Stimulated activated CD4-positive, alpha-beta T cell treated with anti-CD3 and anti-CD28 coated beads, Interleukin-1b, Interleukin-23, amount 100 ng/mL, for 4 hours (primary cell): ENCODE measurements at regions not wholly inside any gene's neighbourhood (a gene's known extent, or its start where the extent isn't known, plus 50 kb on each side); places are given as distances from the start of the nearest gene placed in this dataset.
"Not testable (repeated sequence)": the region's sequence is repeated elsewhere in the genome, so short reads cannot be mapped to it uniquely, and the experiment has no call there.

ENCODE experiments used
- DNase-seq, 2 donors: peaks; one replicate each; pipeline ENCODE4 v3.0.0-alpha.2; 2020; ENCODE audit warnings: low read depth in 2 of 2

GRCh38 chr1:196160066-196160795 lies 448.0 kb downstream of the KCNT2 start:
- no peak for DNase-seq

DNA sequence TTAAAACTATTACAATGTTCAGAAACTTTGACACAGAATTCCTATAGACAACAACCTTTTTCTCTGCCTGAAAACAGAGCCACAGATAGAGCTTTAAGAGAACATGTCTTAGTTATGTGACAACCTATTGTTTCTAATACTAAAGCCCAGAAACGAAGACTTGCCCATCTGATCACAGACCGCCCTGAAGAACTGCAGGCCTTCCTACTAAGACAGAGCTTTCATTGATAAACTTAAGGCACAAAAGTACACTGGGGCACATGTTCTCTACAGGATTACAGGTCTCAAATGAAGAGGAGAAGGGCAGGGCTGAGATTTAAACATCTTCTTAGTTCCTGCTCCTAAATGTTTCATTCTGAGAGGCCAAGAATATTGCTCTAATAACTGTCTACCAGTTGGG lies 452.7 kb downstream of the KCNT2 start:
- no peak for DNase-seq

GRCh38 chr1:196152975-196153374 lies 455.3 kb downstream of the KCNT2 start:
- DNase-seq, result no peak

GRCh38 chr1:196152086-196152485 lies 456.2 kb downstream of the KCNT2 start:
- DNase-seq, result no peak

DNA sequence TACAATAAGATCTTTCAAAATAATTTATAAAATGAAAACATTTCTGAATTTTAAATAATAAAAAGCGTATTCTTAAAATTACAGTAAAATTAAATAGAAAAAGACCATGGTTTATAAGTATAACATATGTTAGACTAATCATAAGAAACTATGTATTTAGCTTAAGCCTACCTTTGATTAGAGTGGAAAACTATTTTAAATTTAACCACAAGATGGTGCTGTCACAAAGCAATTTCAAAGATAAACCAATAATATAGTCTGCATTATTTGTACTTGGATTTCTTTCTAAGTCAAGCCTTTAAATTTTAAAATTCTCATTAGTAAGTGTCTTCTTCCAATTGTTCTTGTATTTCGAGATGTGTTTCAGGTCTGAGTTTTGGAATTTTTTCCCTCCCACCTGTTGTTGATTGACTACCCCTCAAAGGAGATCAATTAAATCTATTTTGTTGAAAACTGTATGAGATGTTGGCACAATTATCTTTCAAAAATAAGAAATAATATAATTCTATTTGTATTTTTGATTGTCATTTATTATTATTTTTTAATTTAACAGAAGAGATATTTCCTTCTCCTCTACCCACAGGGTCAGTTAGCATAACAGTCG lies 459.8 kb downstream of the KCNT2 start:
- no peak for DNase-seq

- DNase-seq, result no peak
These were observed 460.7 kb downstream of the KCNT2 start for GRCh38 chr1:196147530-196147929.

- DNase-seq, result not testable (repeated sequence)
These were observed 463.1 kb downstream of the KCNT2 start for GRCh38 chr1:196145151-196145550.

DNA sequence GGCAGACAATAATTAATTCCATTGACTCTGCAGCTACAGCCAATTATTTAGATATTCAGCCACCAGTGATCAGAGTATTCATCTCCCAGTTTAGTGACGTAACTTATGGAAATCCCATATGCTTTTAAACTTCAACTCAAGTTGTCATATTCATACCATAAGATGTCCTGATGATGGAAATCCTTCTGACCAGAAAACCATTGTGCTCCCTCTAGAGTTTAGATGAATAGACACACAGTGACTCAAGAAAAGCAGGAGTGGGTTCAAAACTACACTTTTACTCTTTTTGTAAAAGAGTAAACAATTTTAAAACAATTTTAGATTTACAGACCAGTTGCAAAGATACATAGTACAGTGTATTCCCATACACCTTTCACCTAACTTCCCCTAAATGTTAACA lies 463.7 kb downstream of the KCNT2 start:
- DNase-seq, result no peak

DNA sequence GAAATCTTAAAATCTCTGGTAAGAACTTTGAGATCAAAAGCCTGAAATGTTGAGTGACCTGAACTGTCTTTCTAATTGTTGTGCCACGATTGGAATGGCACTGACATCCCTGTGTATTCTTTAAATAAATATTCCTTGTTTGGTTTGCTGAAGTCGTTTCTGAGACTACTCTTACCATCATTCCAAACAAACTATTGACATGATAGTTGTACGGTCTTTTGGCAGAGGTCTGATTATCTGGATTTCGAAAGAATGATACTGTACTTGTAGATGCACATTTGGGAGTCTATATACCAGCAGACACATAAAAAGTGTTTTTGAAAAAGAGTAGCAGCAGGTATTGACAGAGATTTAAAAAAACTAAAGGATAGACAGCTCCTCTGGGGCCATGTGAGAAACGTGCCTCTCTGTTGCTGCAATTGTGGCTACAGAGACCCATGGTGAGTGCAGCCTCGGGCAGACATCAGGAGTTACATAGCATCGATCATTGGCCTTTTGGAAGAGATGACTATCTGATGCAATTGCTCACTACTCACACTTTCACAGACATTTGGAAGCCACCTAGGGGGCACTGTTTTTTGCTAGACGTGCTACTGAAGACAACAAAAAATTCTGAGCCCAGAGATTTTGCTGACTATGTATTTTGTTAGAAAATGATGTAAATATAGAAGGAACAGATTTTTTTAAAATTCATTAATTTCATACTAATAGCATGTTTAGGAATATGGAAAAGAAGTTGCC lies 464.5 kb downstream of the KCNT2 start:
- no peak for DNase-seq

- DNase-seq, result no peak
These were observed 466.1 kb downstream of the KCNT2 start for GRCh38 chr1:196142111-196142640.

DNA sequence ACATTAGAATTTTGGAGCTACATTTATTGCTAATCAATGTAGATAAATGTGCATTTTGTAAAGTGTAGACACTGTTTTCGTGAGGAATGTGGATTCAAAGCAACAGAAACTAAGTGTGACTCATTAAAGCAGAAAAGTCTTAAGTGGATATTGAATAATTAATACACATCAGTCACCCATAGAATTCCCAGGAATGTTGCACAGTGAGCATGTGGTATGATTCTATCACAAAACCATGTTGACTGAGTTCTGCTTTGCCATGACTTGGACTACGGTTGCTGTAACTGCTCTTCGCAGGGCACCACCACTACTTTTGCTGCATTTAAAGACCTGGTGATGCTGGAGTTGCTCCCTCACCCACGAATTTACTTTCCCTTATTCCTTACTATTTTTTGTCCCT lies 471.8 kb downstream of the KCNT2 start:
- DNase-seq, result no peak

DNA sequence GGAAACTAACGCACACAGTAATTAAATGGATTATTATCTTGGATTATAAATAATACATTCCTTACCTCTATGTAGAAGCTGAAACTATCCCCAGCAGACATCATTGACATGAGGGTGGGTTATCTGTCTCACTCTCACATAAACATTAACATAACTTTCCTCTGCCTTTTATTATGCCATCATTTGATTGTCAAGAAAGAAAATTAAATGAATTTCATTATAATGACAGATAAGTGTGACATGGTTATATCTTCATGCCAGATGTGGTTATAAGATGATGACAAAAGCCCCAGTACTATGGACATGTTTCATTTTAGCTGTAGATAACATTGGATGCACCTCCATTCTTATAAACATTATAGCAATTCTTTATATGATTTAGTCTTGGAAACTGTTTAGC lies 476.5 kb downstream of the KCNT2 start:
- no peak for DNase-seq

- DNase-seq, result no peak
These were observed 479.4 kb downstream of the KCNT2 start for GRCh38 chr1:196128835-196129234.

DNA sequence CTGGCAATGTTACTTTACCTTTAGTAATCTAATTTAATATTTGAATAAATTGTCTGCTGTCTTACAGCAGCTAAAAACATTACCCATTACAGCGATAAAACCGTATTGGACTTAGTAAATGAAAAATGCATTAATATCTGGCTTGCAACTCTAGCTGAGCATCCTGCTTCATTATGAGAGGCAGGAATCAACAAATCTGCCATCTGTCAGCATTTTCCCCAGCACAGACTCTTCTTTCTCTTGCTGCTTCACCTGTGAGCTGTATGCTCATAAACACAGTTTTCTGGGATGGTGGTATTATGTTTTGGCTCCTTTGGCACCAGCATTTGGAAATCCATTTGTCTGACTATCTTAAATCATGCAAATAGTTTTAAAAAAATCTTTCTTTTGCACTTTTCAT lies 487.1 kb downstream of the KCNT2 start:
- no peak for DNase-seq

DNA sequence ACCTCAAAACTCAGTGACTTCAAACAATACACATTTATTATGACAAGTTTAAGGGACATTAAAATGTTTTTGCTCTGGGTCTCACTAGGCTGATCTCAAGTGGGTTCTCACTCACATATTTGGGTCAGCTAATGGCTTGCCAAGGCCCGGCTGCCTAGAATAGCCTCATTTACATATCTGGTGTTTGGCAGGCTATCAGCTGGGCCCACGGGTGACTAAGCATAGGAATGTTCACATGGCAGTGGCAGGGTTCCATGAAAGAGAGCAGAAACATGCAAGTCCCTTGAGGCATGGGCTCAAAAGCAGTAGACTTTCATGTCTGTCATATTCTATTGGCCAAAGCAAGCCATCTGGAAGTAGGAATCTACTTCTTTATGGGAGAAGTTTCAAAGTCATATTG lies 492.6 kb downstream of the KCNT2 start:
- no peak for DNase-seq

DNA sequence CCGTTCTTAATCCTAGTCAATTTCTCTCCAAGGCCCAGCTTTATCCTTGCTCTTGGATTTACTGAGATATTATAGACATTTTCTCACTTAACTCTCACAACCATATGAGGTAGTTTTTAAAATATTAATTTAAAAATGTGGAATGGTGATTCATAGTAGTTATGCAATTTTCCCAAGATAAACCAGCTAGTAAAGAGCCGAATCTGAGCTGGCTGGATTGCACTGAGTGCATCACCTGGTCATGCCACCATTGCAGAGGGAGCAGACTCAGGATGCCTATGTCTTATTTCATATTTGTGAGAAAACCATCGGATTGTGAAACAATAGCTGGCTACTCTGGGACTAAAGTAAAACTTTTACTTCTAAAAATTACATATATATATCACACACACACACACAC lies 494.0 kb downstream of the KCNT2 start:
- no peak for DNase-seq

DNA sequence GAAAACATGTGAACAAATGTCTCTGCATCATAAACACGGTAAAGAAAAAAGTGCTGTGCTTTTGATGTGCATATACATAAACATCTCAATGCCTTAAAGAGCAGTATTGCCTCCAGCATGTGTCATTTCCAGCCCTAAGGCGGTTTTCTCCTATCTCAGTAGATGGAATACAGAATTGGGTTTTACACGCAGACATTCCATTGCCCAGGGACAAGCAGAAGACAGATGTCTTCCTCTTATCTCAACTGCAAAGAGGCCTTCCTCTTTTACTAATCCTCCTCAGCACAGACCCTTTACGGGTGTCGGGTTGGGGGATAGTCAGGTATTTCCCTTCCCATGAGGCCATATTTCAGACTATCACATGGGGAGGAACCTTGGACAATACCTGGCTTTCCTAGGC lies 499.2 kb downstream of the KCNT2 start:
- not testable (repeated sequence) for DNase-seq

GRCh38 chr1:196105901-196106300 lies 502.3 kb downstream of the KCNT2 start:
- DNase-seq, result no peak

DNA sequence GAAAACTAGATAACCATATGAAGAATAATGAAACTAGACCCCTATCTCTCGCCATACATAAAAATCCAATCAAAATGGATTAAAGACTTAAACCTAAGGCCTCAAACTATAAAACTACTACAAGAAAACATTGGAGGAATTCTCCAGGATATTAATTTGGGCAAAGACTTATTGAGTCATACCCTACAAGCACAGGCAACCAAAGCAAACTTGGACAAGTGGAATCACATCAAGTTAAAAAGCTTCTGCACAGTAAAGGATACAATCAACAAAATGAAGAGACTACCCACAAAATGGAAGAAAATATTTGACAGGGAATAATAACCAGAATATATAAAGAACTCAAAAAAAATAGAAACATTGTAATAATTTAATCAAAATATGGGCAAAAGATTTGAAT lies 505.4 kb downstream of the KCNT2 start:
- no peak for DNase-seq

DNA sequence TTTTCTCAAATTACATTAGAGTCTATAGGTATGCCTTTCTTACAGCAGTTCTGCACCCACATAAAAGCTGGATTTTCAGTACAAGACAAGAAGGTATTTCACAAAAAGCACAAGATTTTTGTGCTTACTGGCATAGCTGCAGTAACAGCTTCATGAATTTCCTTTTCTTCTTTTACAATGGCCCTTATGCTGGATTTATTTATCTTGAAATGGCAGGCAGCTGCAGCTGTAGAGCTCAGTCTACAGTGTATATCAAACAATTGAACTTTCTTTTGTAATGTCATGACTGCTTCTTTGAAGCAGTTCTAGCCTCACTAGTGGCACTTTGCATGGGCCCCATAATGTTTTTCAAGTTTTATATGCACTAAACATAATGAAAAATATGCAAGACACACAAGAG lies 510.2 kb downstream of the KCNT2 start:
- no peak for DNase-seq

- DNase-seq, result no peak
These were observed 513.4 kb downstream of the KCNT2 start for GRCh38 chr1:196094821-196095220.

DNA sequence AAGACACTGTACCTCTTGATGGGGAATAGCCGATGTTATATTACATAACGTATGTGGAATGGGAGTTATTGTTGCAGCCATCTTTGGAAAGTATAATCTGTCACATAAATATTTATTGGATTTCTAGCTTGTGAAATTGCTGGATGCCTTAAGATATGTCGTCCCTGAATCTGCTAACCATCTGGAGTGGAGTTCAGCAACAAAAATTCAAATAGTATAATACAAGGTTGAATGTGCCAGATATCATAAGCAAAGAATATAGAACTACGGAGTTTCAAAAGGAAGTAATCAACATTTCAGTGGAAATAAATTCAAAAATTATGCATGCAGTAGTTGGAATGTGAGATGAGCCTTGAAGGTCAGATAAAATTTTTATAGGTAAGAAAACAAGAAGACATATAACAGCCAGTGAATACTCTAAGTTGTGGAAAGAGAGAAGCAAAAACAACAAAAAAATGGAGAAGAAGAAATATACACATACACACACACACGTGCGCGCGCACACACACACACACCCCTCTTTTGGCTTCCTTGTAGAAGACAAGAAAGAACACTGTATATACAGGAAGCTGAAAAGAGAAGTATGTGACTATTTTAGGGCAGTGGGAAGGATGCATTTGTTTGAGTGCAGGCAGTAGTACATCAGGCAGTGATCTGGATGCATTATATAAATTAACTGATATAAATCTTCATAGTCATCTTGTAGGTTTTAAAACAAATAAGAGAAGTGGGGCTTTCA lies 516.7 kb downstream of the KCNT2 start:
- DNase-seq, result no peak
